Kidney tubule cell (primary cell): ENCODE measurements at regions not wholly inside any gene's neighbourhood (a gene's known extent, or its start where the extent isn't known, plus 50 kb on each side); places are given as distances from the start of the nearest gene placed in this dataset.

Source experiments
- DNase-seq: peaks from one replicate; pipeline ENCODE4 v3.0.0-alpha.2; 2018; ENCODE audit warnings: low spot score

GRCh38 chr12:124188561-124189405, 106.1 kb upstream of the RFLNA start:
- DNase-seq = peak; percentile 89

GRCh38 chr12:124190312-124191023, 104.4 kb upstream of the RFLNA start:
- no peak for DNase-seq

GRCh38 chr12:124191024-124191359, 103.9 kb upstream of the RFLNA start:
- peak; percentile 64 for DNase-seq

GRCh38 chr12:124191966-124192365, 102.9 kb upstream of the RFLNA start:
- no peak for DNase-seq

- DNase-seq = no peak
Observed at GRCh38 chr12:124194264-124194892, 100.5 kb upstream of the RFLNA start.

GRCh38 chr12:124194893-124195566, 99.9 kb upstream of the RFLNA start:
- DNase-seq = peak; percentile 49

- DNase-seq = no peak
Observed at GRCh38 chr12:124195567-124195942, 99.3 kb upstream of the RFLNA start.

- no peak for DNase-seq
Observed at GRCh38 chr12:124196236-124196635, 98.7 kb upstream of the RFLNA start.

- no peak for DNase-seq
Observed at GRCh38 chr12:124201248-124201647, 93.6 kb upstream of the RFLNA start.

GRCh38 chr12:124203176-124203575, 91.7 kb upstream of the RFLNA start:
- DNase-seq = no peak

GRCh38 chr12:124205405-124205804, 89.5 kb upstream of the RFLNA start:
- DNase-seq = no peak

- DNase-seq = no peak
Observed at GRCh38 chr12:124207049-124207448, 87.8 kb upstream of the RFLNA start.

GRCh38 chr12:124207617-124208016, 87.3 kb upstream of the RFLNA start:
- no peak for DNase-seq

- DNase-seq = no peak
Observed at GRCh38 chr12:124208489-124208888, 86.4 kb upstream of the RFLNA start.

- no peak for DNase-seq
Observed at GRCh38 chr12:124210991-124211577, 83.8 kb upstream of the RFLNA start.

GRCh38 chr12:124211753-124212152, 83.1 kb upstream of the RFLNA start:
- DNase-seq = no peak

GRCh38 chr12:124213666-124214347, 81.1 kb upstream of the RFLNA start:
- no peak for DNase-seq

- DNase-seq = no peak
Observed at GRCh38 chr12:124214574-124214973, 80.3 kb upstream of the RFLNA start.

- DNase-seq = no peak
Observed at GRCh38 chr12:124216966-124217365, 77.9 kb upstream of the RFLNA start.

GRCh38 chr12:124217508-124218242, 77.2 kb upstream of the RFLNA start:
- peak; percentile 85 for DNase-seq

GRCh38 chr12:124218243-124218560, 76.7 kb upstream of the RFLNA start:
- peak; percentile 59 for DNase-seq
